Gastrocnemius medialis (tissue), 4 donors: ENCODE measurements at regions not wholly inside any gene's neighbourhood (a gene's known extent, or its start where the extent isn't known, plus 50 kb on each side); places are given as distances from the start of the nearest gene placed in this dataset.

ENCODE experiments used
- ATAC-seq, 2 donors: fragments of 150-250 bp; one replicate each; pipeline ENCODE4 v1.9.1; 2016
- DNase-seq, 2 donors: peaks; one replicate each; pipeline ENCODE4 v3.0.0-alpha.2; 2019
- H3K27ac ChIP-seq, 4 donors: fragments of 200-600 bp; sonication (generic); 1 replicate in 1 of 4; 2 replicates in 3 of 4; pipeline ENCODE4 v1.5.1; 2016 to 2018; ENCODE audit warnings: mild to moderate bottlenecking in 2 of 4, moderate library complexity in 1 of 4
- H3K27me3 ChIP-seq, 3 donors: fragments of 200-600 bp; sonication (generic) in 2 of 3; 1 replicate in 1 of 3; 2 replicates in 2 of 3; pipeline versions ENCODE4 v1.5.1 to v1.6.0; 2016 to 2019; ENCODE audit warnings: mild to moderate bottlenecking in 1 of 3, moderate library complexity in 1 of 3
- H3K36me3 ChIP-seq, 2 donors: fragments of 200-600 bp; sonication (generic) in 1 of 2; one replicate each; pipeline ENCODE4 v1.5.1; 2017 to 2018
- H3K4me1 ChIP-seq, 2 donors: fragments of 200-600 bp; sonication (generic) in 1 of 2; one replicate each; pipeline ENCODE4 v1.5.1; 2016 to 2017; ENCODE audit warnings: mild to moderate bottlenecking in 2 of 2
- H3K4me3 ChIP-seq, 4 donors: fragments of 200-600 bp; sonication (generic) in 3 of 4; 1 replicate in 1 of 4; 2 replicates in 3 of 4; pipeline ENCODE4 v1.5.1; 2016 to 2019; ENCODE audit warnings: mild to moderate bottlenecking in 2 of 4
- H3K9me3 ChIP-seq, 3 donors: fragments of 200-600 bp; sonication (generic) in 2 of 3; 1 replicate in 1 of 3; 2 replicates in 2 of 3; pipeline ENCODE4 v1.5.1; 2016 to 2019
- POLR2A ChIP-seq, 2 donors: fragments of 450-650 bp; IDR thresholded peaks; one replicate each; pipeline ENCODE4 v1.6.1; 2017; ENCODE audit warnings: antibody characterized with exemption in 2 of 2, mild to moderate bottlenecking in 2 of 2, moderate library complexity in 2 of 2
- in situ Hi-C, 4 donors: fragments of 200-750 bp; cut with MboI; loops; one replicate each; pipeline versions ENCODE4 v1.15.0 to v1.8.0; 2017; ENCODE audit warnings: low sequenced_read_pairs in 4 of 4
- intact Hi-C: fragments of 100-400 bp; cut with DNase I; formaldehyde crosslinking; loops from one replicate; pipeline ENCODE4 v1.15.1; 2023; ENCODE audit warnings: low total_unique reads
- TF ChIP-seq, protein P1 (sequence below), 5 experiments: fragments of 450-650 bp in 3 of 5; fragments of 200-600 bp in 2 of 5; sonication (generic) in 2 of 5; IDR thresholded peaks in 4 of 5; conservative IDR thresholded peaks in 1 of 5; 1 replicate in 4 of 5; 2 replicates in 1 of 5; pipeline ENCODE4 v1.5.1; 2016 to 2019; ENCODE audit warnings: antibody characterized with exemption in 5 of 5, mild to moderate bottlenecking in 3 of 5, moderate library complexity in 3 of 5

DNA sequence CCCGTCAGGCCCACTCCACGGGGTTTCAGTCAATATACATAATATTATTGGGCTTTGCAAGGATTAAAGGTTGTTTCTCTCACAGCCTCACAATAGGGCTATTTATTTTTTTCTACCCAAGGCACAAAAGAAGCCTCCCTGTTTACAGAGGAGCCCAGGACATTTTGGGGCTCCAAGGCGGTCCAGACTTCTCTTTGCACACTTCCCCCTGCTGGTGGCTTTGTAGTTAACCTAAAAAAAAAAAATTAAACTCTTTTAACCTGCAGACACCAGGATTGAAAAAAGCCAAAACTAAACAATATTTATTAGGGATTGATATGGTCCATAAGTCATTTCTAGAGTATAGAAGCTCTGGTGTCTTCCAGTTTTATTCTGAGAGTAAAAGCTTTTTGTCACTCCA is 169.7 kb upstream of the ZFHX3 start:
- Histone ChIP-seq H3K4me3 (no peak overlapping the region), H3K9me3 (no peaks in the 10 kb centered on the region), H3K4me1 (peaks cover 9 to 10% of the 10 kb centered on the region in 2 donors), H3K27me3 (no peaks in the 10 kb centered on the region), H3K36me3 (no peaks in the 10 kb centered on the region), H3K27ac (no peak overlapping the region)
- no peak for TF ChIP-seq POLR2A (IDR thresholded peaks at IDR 0.05)
- TF ChIP-seq, protein P1, sequence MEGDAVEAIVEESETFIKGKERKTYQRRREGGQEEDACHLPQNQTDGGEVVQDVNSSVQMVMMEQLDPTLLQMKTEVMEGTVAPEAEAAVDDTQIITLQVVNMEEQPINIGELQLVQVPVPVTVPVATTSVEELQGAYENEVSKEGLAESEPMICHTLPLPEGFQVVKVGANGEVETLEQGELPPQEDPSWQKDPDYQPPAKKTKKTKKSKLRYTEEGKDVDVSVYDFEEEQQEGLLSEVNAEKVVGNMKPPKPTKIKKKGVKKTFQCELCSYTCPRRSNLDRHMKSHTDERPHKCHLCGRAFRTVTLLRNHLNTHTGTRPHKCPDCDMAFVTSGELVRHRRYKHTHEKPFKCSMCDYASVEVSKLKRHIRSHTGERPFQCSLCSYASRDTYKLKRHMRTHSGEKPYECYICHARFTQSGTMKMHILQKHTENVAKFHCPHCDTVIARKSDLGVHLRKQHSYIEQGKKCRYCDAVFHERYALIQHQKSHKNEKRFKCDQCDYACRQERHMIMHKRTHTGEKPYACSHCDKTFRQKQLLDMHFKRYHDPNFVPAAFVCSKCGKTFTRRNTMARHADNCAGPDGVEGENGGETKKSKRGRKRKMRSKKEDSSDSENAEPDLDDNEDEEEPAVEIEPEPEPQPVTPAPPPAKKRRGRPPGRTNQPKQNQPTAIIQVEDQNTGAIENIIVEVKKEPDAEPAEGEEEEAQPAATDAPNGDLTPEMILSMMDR (IDR thresholded peaks at IDR 0.05 in 4 of 5, conservative IDR thresholded peaks at IDR 0.05 in 1 of 5) = no peak
- intact Hi-C loops (no loop called here), in situ Hi-C loops (loop anchor here in 3 of 4 donors (25.0 kb wide), 1 partner anchor 705 kb away; no protein-coding TSS in a partner anchor)
- ATAC-seq = no peak
- DNase-seq = no peak

DNA sequence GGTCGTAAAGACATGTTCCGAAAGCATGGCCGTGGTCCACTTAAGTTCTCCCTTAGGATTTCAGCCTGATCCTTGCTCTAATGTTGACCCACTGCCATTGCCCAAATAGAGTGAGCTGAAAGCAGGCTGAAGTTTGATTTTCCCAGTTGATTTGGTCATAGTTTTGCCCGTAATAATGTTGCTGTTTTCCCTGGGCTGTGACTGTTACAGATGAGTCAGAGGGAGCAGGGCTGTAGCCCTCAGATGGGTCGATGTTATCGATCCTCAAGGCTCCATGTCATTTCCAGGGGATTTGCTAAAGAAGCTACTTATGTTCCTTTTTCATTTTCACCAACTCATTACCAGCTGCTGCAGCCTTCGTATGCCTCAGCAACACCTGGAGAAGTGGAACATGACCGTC is 169.0 kb upstream of the ZFHX3 start:
- H3K4me3 ChIP-seq = no peak overlapping the region
- no peak overlapping the region for H3K27ac ChIP-seq
- H3K9me3 ChIP-seq = no peaks in the 10 kb centered on the region
- no peak for TF ChIP-seq POLR2A (IDR thresholded peaks at IDR 0.05)
- TF ChIP-seq, protein P1 (IDR thresholded peaks at IDR 0.05 in 4 of 5, conservative IDR thresholded peaks at IDR 0.05 in 1 of 5) = no peak
- in situ Hi-C loops (loop anchor here in 3 of 4 donors (25.0 kb wide), 1 partner anchor 705 kb away; no protein-coding TSS in a partner anchor), intact Hi-C loops (no loop called here)
- ATAC-seq = no peak
- peaks cover 9 to 10% of the 10 kb centered on the region in 2 donors for H3K4me1 ChIP-seq
- no peaks in the 10 kb centered on the region for H3K36me3 ChIP-seq
- H3K27me3 ChIP-seq = no peaks in the 10 kb centered on the region
- no peak for DNase-seq

DNA sequence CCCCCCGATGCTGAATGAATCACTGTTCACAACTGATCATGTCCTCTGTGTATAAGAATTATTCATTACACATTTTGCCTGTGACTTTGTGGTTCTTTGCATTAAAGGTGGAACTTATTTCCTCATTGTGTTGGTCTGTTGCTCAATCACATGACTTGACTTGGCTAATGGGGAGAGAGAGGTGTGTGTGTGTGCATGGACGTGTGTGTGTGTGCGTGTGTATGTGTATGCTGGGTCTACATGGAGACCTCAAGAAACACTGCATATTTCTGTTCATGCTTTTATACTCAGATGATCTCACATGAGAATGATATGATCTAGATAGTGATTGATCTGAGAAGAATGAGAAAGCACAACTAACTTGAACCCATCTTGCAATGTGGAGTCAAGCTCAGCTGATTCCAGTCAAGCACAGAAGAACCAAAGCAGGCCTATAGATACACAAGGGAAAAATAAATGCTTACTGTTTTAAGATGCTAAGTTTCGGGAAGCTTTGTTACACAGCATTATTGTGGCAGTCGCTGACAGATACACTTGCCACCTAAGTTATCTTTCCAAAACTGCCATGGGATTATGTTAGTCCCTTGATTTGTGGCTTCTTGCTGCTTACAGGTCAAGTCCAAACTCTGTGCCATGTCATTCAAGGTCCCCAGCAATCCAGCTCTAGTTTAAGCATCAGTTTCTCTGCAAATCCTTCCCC is 167.9 kb upstream of the ZFHX3 start:
- DNase-seq = no peak
- H3K27ac ChIP-seq = peak overlapping the region in 1 of 4 donors; percentile 27
- no peaks in the 10 kb centered on the region for H3K27me3 ChIP-seq
- peaks cover 9 to 10% of the 10 kb centered on the region in 2 donors for H3K4me1 ChIP-seq
- TF ChIP-seq, protein P1 (IDR thresholded peaks at IDR 0.05 in 4 of 5, conservative IDR thresholded peaks at IDR 0.05 in 1 of 5) = no peak
- no peak for TF ChIP-seq POLR2A (IDR thresholded peaks at IDR 0.05)
- intact Hi-C loops (no loop called here), in situ Hi-C loops (loop anchor here in 3 of 4 donors (25.0 kb wide), 1 partner anchor 704 kb away; no protein-coding TSS in a partner anchor)
- ATAC-seq = no peak
- H3K9me3 ChIP-seq = no peaks in the 10 kb centered on the region
- H3K4me3 ChIP-seq = no peak overlapping the region
- no peaks in the 10 kb centered on the region for H3K36me3 ChIP-seq

DNA sequence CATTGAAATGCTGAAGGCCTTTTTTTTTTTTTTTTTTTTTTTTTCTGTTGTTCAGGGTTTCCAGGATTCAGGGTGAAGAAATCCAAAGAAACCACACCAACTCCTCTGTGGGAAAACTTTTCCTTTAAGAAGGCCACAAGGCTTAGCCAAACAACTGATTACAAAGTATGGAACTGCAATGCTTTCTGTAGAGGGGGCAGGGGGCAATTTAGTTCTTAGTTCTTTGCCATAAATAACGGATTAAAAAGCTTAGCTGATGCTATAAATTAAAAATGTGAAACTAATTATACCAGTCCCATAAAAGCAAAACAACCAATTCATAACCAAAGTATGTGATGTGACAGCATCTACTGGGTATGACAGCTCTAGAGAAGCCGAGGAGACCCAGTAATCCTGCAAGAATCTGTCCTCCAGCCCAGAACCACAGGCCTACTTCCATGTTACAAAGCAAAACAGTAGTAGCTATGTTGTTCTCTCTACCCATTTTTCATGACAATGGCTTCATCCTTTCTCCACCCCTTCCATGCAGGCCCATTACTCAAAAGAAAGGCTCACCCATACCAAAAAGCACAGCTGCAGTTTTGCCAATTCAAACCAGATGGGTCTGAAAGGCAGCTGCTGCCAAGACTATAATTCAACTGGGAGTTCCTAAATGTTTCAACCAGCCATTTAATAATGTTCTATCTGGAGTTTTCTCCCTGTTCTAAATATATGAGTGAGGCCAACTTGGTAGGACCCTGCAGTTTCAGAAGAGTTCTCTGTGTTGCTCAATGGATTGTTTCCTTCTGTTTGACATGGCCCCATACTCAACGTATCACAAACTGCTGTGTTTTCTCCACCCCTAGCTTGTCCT is 167.1 kb upstream of the ZFHX3 start:
- no peak for TF ChIP-seq POLR2A (IDR thresholded peaks at IDR 0.05)
- TF ChIP-seq, protein P1 (IDR thresholded peaks at IDR 0.05 in 4 of 5, conservative IDR thresholded peaks at IDR 0.05 in 1 of 5) = no peak
- Histone ChIP-seq H3K4me1 (peaks cover 9 to 10% of the 10 kb centered on the region in 2 donors), H3K36me3 (no peaks in the 10 kb centered on the region), H3K27ac (peak overlapping the region in 2 of 4 donors; percentile 27 to 40), H3K4me3 (no peak overlapping the region), H3K27me3 (no peaks in the 10 kb centered on the region), H3K9me3 (no peaks in the 10 kb centered on the region)
- intact Hi-C loops = no loop called here
- in situ Hi-C loops = loop anchor here in 3 of 4 donors (25.0 kb wide), 1 partner anchor 703 kb away; no protein-coding TSS in a partner anchor
- DNase-seq (no peak), ATAC-seq (peak; percentile 36 to 39)
